ENCODE measurements at regions not wholly inside any gene's neighbourhood (a gene's known extent, or its start where the extent isn't known, plus 50 kb on each side); places are given as distances from the start of the nearest gene placed in this dataset.

DNA sequence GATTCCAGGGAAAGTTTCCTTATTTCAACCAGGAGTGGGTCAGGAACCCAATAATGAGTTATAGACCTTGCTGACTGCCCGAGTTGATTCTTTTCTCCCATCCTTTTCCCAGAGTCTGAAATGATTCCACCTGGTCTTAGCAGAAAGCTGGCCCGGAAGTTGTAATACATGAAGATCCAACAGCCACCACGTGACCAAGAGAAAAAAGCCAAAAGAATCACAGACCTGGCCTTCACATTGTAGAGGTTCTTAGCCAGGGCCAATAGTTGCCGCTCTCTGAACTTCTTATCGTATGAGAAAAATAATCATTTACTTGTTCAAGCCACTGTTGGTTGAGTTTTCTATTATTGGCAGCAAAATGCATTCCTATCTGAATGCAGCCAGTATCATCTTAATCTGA lies 161.2 kb upstream of the HMGA2 start:
- ChIA-PET POLR2A (no interaction called here), CTCF (no interaction called here)
- Histone ChIP-seq H3K27me3 (replicated peaks in 2 of 5; ENCODE audit: control insufficient read depth in 4 of 5, insufficient read depth in 5 of 5, low read length in 4 of 5) (peaks cover 0 to 6% (median 5%) of the 10 kb centered on the region in 5 experiments), H3K36me3 (ENCODE audit: control insufficient read depth in 4 of 4, insufficient read depth in 4 of 4, low read length in 3 of 4) (no peaks in the 10 kb centered on the region), H3K9me3 (ENCODE audit: control extremely low read depth in 1 of 5, control insufficient read depth in 4 of 5, insufficient read depth in 2 of 5, low read depth in 1 of 5, low read length in 4 of 5) (peaks cover 0 to 5% (median 0%) of the 10 kb centered on the region in 5 experiments), H3K4me3 (ENCODE audit: control insufficient read depth in 1 of 7, extremely low read depth in 1 of 7, insufficient read depth in 4 of 7, low read depth in 2 of 7, low read length in 6 of 7) (no peak overlapping the region), H3K4me1 (ENCODE audit: control extremely low read depth in 1 of 4, control insufficient read depth in 4 of 4, insufficient read depth in 4 of 4, low read length in 3 of 4) (peaks cover 0 to 6% (median 0%) of the 10 kb centered on the region in 4 experiments), H3K27ac (ENCODE audit: insufficient read depth in 1 of 2, low read depth in 1 of 2, low read length in 2 of 2, poor library complexity in 1 of 2, severe bottlenecking in 2 of 2) (no peak overlapping the region)
- no peak for DNase-seq
- WGBS (ENCODE audit: insufficient coverage): 98% methylated on average over 5 of the region's 5 CpGs

- H3K4me1 ChIP-seq (ENCODE audit: control extremely low read depth in 1 of 4, control insufficient read depth in 4 of 4, insufficient read depth in 4 of 4, low read length in 3 of 4): peaks cover 0 to 8% (median 0%) of the 10 kb centered on the region in 4 experiments
- H3K9me3 ChIP-seq (ENCODE audit: control extremely low read depth in 1 of 5, control insufficient read depth in 4 of 5, insufficient read depth in 2 of 5, low read depth in 1 of 5, low read length in 4 of 5): peaks cover 0 to 5% (median 0%) of the 10 kb centered on the region in 5 experiments
- ChIA-PET POLR2A (no interaction called here), CTCF (no interaction called here)
- peaks cover 0 to 6% (median 5%) of the 10 kb centered on the region in 5 experiments for H3K27me3 ChIP-seq (replicated peaks in 2 of 5; ENCODE audit: control insufficient read depth in 4 of 5, insufficient read depth in 5 of 5, low read length in 4 of 5)
- H3K27ac ChIP-seq (ENCODE audit: insufficient read depth in 1 of 2, low read depth in 1 of 2, low read length in 2 of 2, poor library complexity in 1 of 2, severe bottlenecking in 2 of 2): no peak overlapping the region
- H3K4me3 ChIP-seq (ENCODE audit: control insufficient read depth in 1 of 7, extremely low read depth in 1 of 7, insufficient read depth in 4 of 7, low read depth in 2 of 7, low read length in 6 of 7): no peak overlapping the region
- no peak for DNase-seq
- no peaks in the 10 kb centered on the region for H3K36me3 ChIP-seq (ENCODE audit: control insufficient read depth in 4 of 4, insufficient read depth in 4 of 4, low read length in 3 of 4)
- 98% methylated on average over 5 of the region's 5 CpGs for WGBS (ENCODE audit: insufficient coverage)
Observed at GRCh38 chr12:65663648-65664047, 160.6 kb upstream of the HMGA2 start.

DNA sequence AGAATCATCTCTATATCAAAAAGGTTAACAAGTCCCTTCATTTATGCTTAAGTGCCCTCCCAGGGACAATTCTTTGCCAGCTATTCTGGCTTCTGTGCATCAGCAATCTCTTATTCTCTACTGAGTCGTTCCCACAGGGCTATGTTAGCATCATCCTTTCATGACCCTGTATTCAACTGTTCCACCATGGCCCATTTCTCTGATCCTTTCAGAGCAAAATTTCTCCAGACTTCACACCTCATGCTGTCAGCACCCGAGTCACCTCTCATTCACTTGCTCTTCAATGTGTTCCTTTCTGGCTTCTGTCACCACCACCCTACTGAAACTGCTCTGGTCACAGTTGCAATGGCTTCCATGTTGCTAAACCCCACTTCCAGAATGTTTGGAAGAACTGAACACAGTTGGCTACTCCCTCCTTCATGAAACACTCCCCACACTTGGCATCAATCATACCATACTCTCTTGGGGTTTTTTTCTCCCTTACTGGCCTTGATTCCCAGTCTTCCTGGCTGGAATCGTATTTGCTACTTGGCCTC lies 159.5 kb upstream of the HMGA2 start:
- peaks cover 0 to 8% (median 0%) of the 10 kb centered on the region in 4 experiments for H3K4me1 ChIP-seq (ENCODE audit: control extremely low read depth in 1 of 4, control insufficient read depth in 4 of 4, insufficient read depth in 4 of 4, low read length in 3 of 4)
- no peaks in the 10 kb centered on the region for H3K36me3 ChIP-seq (ENCODE audit: control insufficient read depth in 4 of 4, insufficient read depth in 4 of 4, low read length in 3 of 4)
- H3K9me3 ChIP-seq (ENCODE audit: control extremely low read depth in 1 of 5, control insufficient read depth in 4 of 5, insufficient read depth in 2 of 5, low read depth in 1 of 5, low read length in 4 of 5): peaks cover 0 to 5% (median 0%) of the 10 kb centered on the region in 5 experiments
- POLR2A ChIA-PET: no interaction called here
- WGBS (ENCODE audit: insufficient coverage): 100% methylated on average over 3 of the region's 3 CpGs
- H3K27ac ChIP-seq (ENCODE audit: insufficient read depth in 1 of 2, low read depth in 1 of 2, low read length in 2 of 2, poor library complexity in 1 of 2, severe bottlenecking in 2 of 2): no peak overlapping the region
- no peak overlapping the region for H3K4me3 ChIP-seq (ENCODE audit: control insufficient read depth in 1 of 7, extremely low read depth in 1 of 7, insufficient read depth in 4 of 7, low read depth in 2 of 7, low read length in 6 of 7)
- no peak for DNase-seq
- CTCF ChIA-PET: no interaction called here
- H3K27me3 ChIP-seq (replicated peaks in 2 of 5; ENCODE audit: control insufficient read depth in 4 of 5, insufficient read depth in 5 of 5, low read length in 4 of 5): peaks cover 0 to 3% (median 2%) of the 10 kb centered on the region in 5 experiments

DNA sequence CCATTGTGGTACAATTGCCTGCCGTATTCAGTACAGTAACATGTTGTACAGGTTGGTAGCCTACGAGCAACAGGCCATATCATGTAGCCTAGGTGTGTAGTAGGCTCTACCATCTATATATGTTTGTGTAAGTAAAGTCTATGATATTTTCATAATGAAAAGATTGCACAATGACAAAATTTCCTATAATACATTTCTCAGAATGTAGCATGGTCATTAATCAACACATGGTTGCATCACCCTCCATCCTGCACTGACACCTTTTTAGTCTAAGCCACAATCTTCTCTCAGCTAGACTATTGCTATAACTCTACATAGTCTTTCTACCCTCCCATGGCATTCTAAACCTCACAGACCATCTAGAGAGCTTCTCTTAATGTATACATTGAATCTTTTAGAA lies 158.5 kb upstream of the HMGA2 start:
- no peak for DNase-seq
- Histone ChIP-seq H3K4me1 (ENCODE audit: control extremely low read depth in 1 of 4, control insufficient read depth in 4 of 4, insufficient read depth in 4 of 4, low read length in 3 of 4) (peaks cover 0 to 8% (median 0%) of the 10 kb centered on the region in 4 experiments), H3K9me3 (ENCODE audit: control extremely low read depth in 1 of 5, control insufficient read depth in 4 of 5, insufficient read depth in 2 of 5, low read depth in 1 of 5, low read length in 4 of 5) (peaks cover 0 to 5% (median 0%) of the 10 kb centered on the region in 5 experiments), H3K27ac (ENCODE audit: insufficient read depth in 1 of 2, low read depth in 1 of 2, low read length in 2 of 2, poor library complexity in 1 of 2, severe bottlenecking in 2 of 2) (no peak overlapping the region), H3K36me3 (ENCODE audit: control insufficient read depth in 4 of 4, insufficient read depth in 4 of 4, low read length in 3 of 4) (no peaks in the 10 kb centered on the region), H3K27me3 (replicated peaks in 2 of 5; ENCODE audit: control insufficient read depth in 4 of 5, insufficient read depth in 5 of 5, low read length in 4 of 5) (no peaks in the 10 kb centered on the region), H3K4me3 (ENCODE audit: control insufficient read depth in 1 of 7, extremely low read depth in 1 of 7, insufficient read depth in 4 of 7, low read depth in 2 of 7, low read length in 6 of 7) (no peak overlapping the region)
- ChIA-PET POLR2A (interaction anchor here (0.6 kb wide), 1 partner anchor 213 kb away, joined by 3 read pairs; no protein-coding TSS in a partner anchor), CTCF (no interaction called here)
- no CpG with 5 or more reads among the region's 2 CpGs for WGBS (ENCODE audit: insufficient coverage)

DNA sequence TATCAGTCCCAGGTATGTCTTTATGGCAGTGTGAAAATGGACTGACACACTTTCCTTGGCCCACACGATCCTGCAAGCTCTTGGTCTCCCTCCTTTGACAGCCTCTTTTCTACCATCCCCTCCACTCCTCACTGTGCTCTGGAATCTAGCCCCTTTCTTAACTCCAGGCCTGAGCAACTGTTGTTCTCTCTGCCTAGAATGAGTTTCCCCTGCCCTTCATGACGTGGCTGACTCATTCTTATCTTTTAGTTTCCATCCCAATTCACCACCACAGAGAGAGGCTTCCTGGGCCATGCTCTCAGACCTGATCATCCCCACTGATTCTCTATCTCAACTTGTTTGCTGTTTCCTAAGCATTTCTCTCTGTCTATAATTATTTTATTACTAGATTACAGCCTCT lies 157.4 kb upstream of the HMGA2 start:
- CTCF ChIA-PET: interaction anchor here (1.8 kb wide), 1 partner anchor 111 kb away, joined by 4 read pairs; no protein-coding TSS in a partner anchor
- 76% methylated on average over 2 of the region's 2 CpGs for WGBS (ENCODE audit: insufficient coverage)

DNA sequence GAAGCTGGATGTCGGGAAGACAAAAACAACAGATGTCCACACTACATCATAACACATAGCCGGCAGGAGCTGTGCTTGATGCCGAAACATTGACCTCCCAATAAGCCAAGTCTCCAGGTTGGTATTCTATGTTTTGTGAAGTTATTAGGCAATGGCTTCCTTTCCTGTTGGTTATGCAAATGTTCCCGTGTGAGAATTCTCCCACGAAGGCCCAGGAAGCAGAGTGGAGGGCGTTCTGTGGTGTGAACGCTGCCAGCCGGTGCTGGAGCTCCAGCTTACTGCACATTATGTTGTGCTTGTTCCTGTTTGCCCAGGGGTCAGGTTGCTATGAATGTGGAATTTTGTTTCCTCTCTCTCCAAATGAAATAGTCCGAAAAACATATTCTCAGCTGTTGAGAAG lies 156.4 kb upstream of the HMGA2 start:
- ChIA-PET CTCF (interaction anchor here (1.8 kb wide), 1 partner anchor 112 kb away, joined by 4 read pairs; no protein-coding TSS in a partner anchor), POLR2A (no interaction called here)
- DNase-seq: no peak
- no peak overlapping the region for H3K27ac ChIP-seq (ENCODE audit: insufficient read depth in 1 of 2, low read depth in 1 of 2, low read length in 2 of 2, poor library complexity in 1 of 2, severe bottlenecking in 2 of 2)
- WGBS (ENCODE audit: insufficient coverage): 100% methylated on average over 1 of the region's 9 CpGs
- no peaks in the 10 kb centered on the region for H3K36me3 ChIP-seq (ENCODE audit: control insufficient read depth in 4 of 4, insufficient read depth in 4 of 4, low read length in 3 of 4)
- peaks cover 0 to 8% (median 0%) of the 10 kb centered on the region in 4 experiments for H3K4me1 ChIP-seq (ENCODE audit: control extremely low read depth in 1 of 4, control insufficient read depth in 4 of 4, insufficient read depth in 4 of 4, low read length in 3 of 4)
- H3K9me3 ChIP-seq (ENCODE audit: control extremely low read depth in 1 of 5, control insufficient read depth in 4 of 5, insufficient read depth in 2 of 5, low read depth in 1 of 5, low read length in 4 of 5): peaks cover 0 to 5% (median 0%) of the 10 kb centered on the region in 5 experiments
- no peaks in the 10 kb centered on the region for H3K27me3 ChIP-seq (replicated peaks in 2 of 5; ENCODE audit: control insufficient read depth in 4 of 5, insufficient read depth in 5 of 5, low read length in 4 of 5)
- H3K4me3 ChIP-seq (ENCODE audit: control insufficient read depth in 1 of 7, extremely low read depth in 1 of 7, insufficient read depth in 4 of 7, low read depth in 2 of 7, low read length in 6 of 7): no peak overlapping the region

More for the DNA sequence above, 157.4 kb upstream of the HMGA2 start:
- peak in 2 of 3 donors; percentile 15 to 35 for DNase-seq
- Histone ChIP-seq H3K27me3 (replicated peaks in 2 of 5; ENCODE audit: control insufficient read depth in 4 of 5, insufficient read depth in 5 of 5, low read length in 4 of 5) (no peaks in the 10 kb centered on the region), H3K27ac (ENCODE audit: insufficient read depth in 1 of 2, low read depth in 1 of 2, low read length in 2 of 2, poor library complexity in 1 of 2, severe bottlenecking in 2 of 2) (no peak overlapping the region), H3K36me3 (ENCODE audit: control insufficient read depth in 4 of 4, insufficient read depth in 4 of 4, low read length in 3 of 4) (no peaks in the 10 kb centered on the region), H3K4me3 (ENCODE audit: control insufficient read depth in 1 of 7, extremely low read depth in 1 of 7, insufficient read depth in 4 of 7, low read depth in 2 of 7, low read length in 6 of 7) (no peak overlapping the region), H3K9me3 (ENCODE audit: control extremely low read depth in 1 of 5, control insufficient read depth in 4 of 5, insufficient read depth in 2 of 5, low read depth in 1 of 5, low read length in 4 of 5) (peaks cover 0 to 5% (median 0%) of the 10 kb centered on the region in 5 experiments), H3K4me1 (ENCODE audit: control extremely low read depth in 1 of 4, control insufficient read depth in 4 of 4, insufficient read depth in 4 of 4, low read length in 3 of 4) (peaks cover 0 to 8% (median 0%) of the 10 kb centered on the region in 4 experiments)
- POLR2A ChIA-PET: no interaction called here

- Histone ChIP-seq H3K9me3 (ENCODE audit: control extremely low read depth in 1 of 5, control insufficient read depth in 4 of 5, insufficient read depth in 2 of 5, low read depth in 1 of 5, low read length in 4 of 5) (peaks cover 0 to 5% (median 0%) of the 10 kb centered on the region in 5 experiments), H3K36me3 (ENCODE audit: control insufficient read depth in 4 of 4, insufficient read depth in 4 of 4, low read length in 3 of 4) (no peaks in the 10 kb centered on the region), H3K4me1 (ENCODE audit: control extremely low read depth in 1 of 4, control insufficient read depth in 4 of 4, insufficient read depth in 4 of 4, low read length in 3 of 4) (peaks cover 0 to 8% (median 0%) of the 10 kb centered on the region in 4 experiments), H3K27ac (ENCODE audit: insufficient read depth in 1 of 2, low read depth in 1 of 2, low read length in 2 of 2, poor library complexity in 1 of 2, severe bottlenecking in 2 of 2) (no peak overlapping the region), H3K4me3 (ENCODE audit: control insufficient read depth in 1 of 7, extremely low read depth in 1 of 7, insufficient read depth in 4 of 7, low read depth in 2 of 7, low read length in 6 of 7) (no peak overlapping the region), H3K27me3 (replicated peaks in 2 of 5; ENCODE audit: control insufficient read depth in 4 of 5, insufficient read depth in 5 of 5, low read length in 4 of 5) (no peaks in the 10 kb centered on the region)
- CTCF ChIA-PET: interaction anchor here (1.0 kb wide), 1 partner anchor 17 kb away, joined by 4 read pairs; no protein-coding TSS in a partner anchor
- DNase-seq: no peak
- 83% methylated on average over 3 of the region's 5 CpGs for WGBS (ENCODE audit: insufficient coverage)
- POLR2A ChIA-PET: no interaction called here
Observed at GRCh38 chr12:65668981-65669695, 155.1 kb upstream of the HMGA2 start.
